GM21526 (cell line): ENCODE measurements at regions not wholly inside any gene's neighbourhood (a gene's known extent, or its start where the extent isn't known, plus 50 kb on each side); places are given as distances from the start of the nearest gene placed in this dataset.

Source experiments
- ATAC-seq: cut with Tn5 transposase; IDR thresholded peaks from one replicate; pipeline ENCODE4 v1.9.1; 2021; ENCODE audit warnings: moderate library complexity; ENCODE audit not compliant: unreplicated experiment, low FRiP score

GRCh38 chr15:95940431-95940985, 390.0 kb upstream of the NR2F2 start:
- ATAC-seq, result no peak

- no peak for ATAC-seq
These were observed 386.3 kb upstream of the NR2F2 start for GRCh38 chr15:95944193-95944592.

GRCh38 chr15:95944661-95945255, 385.7 kb upstream of the NR2F2 start:
- ATAC-seq, result no peak

- no peak for ATAC-seq
These were observed 384.3 kb upstream of the NR2F2 start for GRCh38 chr15:95946241-95946640.

- no peak for ATAC-seq
These were observed 383.6 kb upstream of the NR2F2 start for GRCh38 chr15:95946926-95947325.

GRCh38 chr15:95948411-95948810, 382.1 kb upstream of the NR2F2 start:
- no peak for ATAC-seq

GRCh38 chr15:95953032-95953431, 377.5 kb upstream of the NR2F2 start:
- no peak for ATAC-seq

GRCh38 chr15:95957861-95958260, 372.6 kb upstream of the NR2F2 start:
- no peak for ATAC-seq

- ATAC-seq, result no peak
These were observed 372.1 kb upstream of the NR2F2 start for GRCh38 chr15:95958382-95958781.

- no peak for ATAC-seq
These were observed 361.6 kb upstream of the NR2F2 start for GRCh38 chr15:95968856-95969255.

GRCh38 chr15:95970326-95970725, 360.2 kb upstream of the NR2F2 start:
- no peak for ATAC-seq

- ATAC-seq, result no peak
These were observed 358.4 kb upstream of the NR2F2 start for GRCh38 chr15:95972041-95972553.

- no peak for ATAC-seq
These were observed 357.7 kb upstream of the NR2F2 start for GRCh38 chr15:95972812-95973211.

GRCh38 chr15:95973566-95974256, 356.8 kb upstream of the NR2F2 start:
- ATAC-seq, result peak; percentile 45

GRCh38 chr15:95975212-95975611, 355.3 kb upstream of the NR2F2 start:
- ATAC-seq, result peak; percentile 59

- ATAC-seq, result no peak
These were observed 351.2 kb upstream of the NR2F2 start for GRCh38 chr15:95979286-95979685.

- ATAC-seq, result no peak
These were observed 349.3 kb upstream of the NR2F2 start for GRCh38 chr15:95981209-95981608.

- no peak for ATAC-seq
These were observed 343.2 kb upstream of the NR2F2 start for GRCh38 chr15:95987299-95987698.

- no peak for ATAC-seq
These were observed 342.5 kb upstream of the NR2F2 start for GRCh38 chr15:95987886-95988573.

GRCh38 chr15:95988574-95988887, 342.0 kb upstream of the NR2F2 start:
- ATAC-seq, result no peak

GRCh38 chr15:95989392-95989791, 341.1 kb upstream of the NR2F2 start:
- ATAC-seq, result no peak
